Endodermal cell (in vitro differentiated cells): ENCODE measurements at regions not wholly inside any gene's neighbourhood (a gene's known extent, or its start where the extent isn't known, plus 50 kb on each side); places are given as distances from the start of the nearest gene placed in this dataset.

ENCODE experiments used
- DNase-seq: peaks from one replicate; pipeline ENCODE4 v3.0.0-alpha.2; 2017
- H3K27ac ChIP-seq: 2 replicates; pipeline ENCODE4 v1.5.1; 2013; ENCODE audit warnings: mild to moderate bottlenecking, low read depth, low read length, moderate library complexity
- H3K27me3 ChIP-seq: 2 replicates; pipeline ENCODE4 v1.6.1; 2013; ENCODE audit warnings: mild to moderate bottlenecking, low read length, moderate library complexity; ENCODE audit not compliant: insufficient read depth, control insufficient read depth, poor library complexity, severe bottlenecking
- H3K36me3 ChIP-seq: 2 replicates; pipeline ENCODE4 v1.7.0; 2013; ENCODE audit warnings: mild to moderate bottlenecking, low read length, moderate library complexity; ENCODE audit not compliant: control insufficient read depth, insufficient read depth
- H3K4me1 ChIP-seq: one replicate; pipeline ENCODE4 v1.7.0; 2013; ENCODE audit warnings: low read length; ENCODE audit not compliant: control insufficient read depth, insufficient read depth
- H3K4me3 ChIP-seq: 2 replicates; pipeline ENCODE4 v1.5.1; 2013; ENCODE audit warnings: mild to moderate bottlenecking, low read length, moderate library complexity
- H3K9ac ChIP-seq: 2 replicates; pipeline ENCODE4 v1.6.1; 2013; ENCODE audit warnings: mild to moderate bottlenecking, low read length, moderate library complexity; ENCODE audit not compliant: poor library complexity, severe bottlenecking; ENCODE audit errors: extremely low read depth
- H3K9me3 ChIP-seq: 2 replicates; pipeline ENCODE4 v1.6.1; 2013; ENCODE audit warnings: mild to moderate bottlenecking, low read length, moderate library complexity; ENCODE audit not compliant: control insufficient read depth
- H3K27ac Mint-ChIP-seq: 2 replicates; pipeline ENCODE4 v1.8.0; 2020; ENCODE audit warnings: mixed read lengths
- H3K27me3 Mint-ChIP-seq: 2 replicates; pipeline ENCODE4 v1.8.0; 2021; ENCODE audit warnings: mild to moderate bottlenecking, mixed read lengths; ENCODE audit not compliant: insufficient read depth
- H3K36me3 Mint-ChIP-seq: 2 replicates; pipeline ENCODE4 v1.8.0; 2020; ENCODE audit warnings: low read depth, mixed read lengths
- H3K4me1 Mint-ChIP-seq: 2 replicates; pipeline ENCODE4 v1.8.0; 2020; ENCODE audit warnings: mixed read lengths
- H3K4me3 Mint-ChIP-seq: 2 replicates; pipeline ENCODE4 v1.8.0; 2020; ENCODE audit warnings: mild to moderate bottlenecking, moderate library complexity, mixed read lengths
- H3K9me3 Mint-ChIP-seq: 2 replicates; pipeline ENCODE4 v1.8.0; 2020; ENCODE audit warnings: mild to moderate bottlenecking, mixed read lengths
- WGBS, 2 experiments: methylation state at CpG; one replicate each; pipeline versions ENCODE4 v1.1.5 to v1.1.7; 2013; ENCODE audit warnings: missing lambda C conversion rate in 2 of 2, mixed read lengths in 1 of 2; ENCODE audit not compliant: insufficient coverage in 1 of 2, insufficient read length in 1 of 2; 5-methylcytosine and 5-hydroxymethylcytosine counted together
- TF ChIP-seq, protein P1 (sequence below): fragments of 200-600 bp; sonication (generic); conservative IDR thresholded peaks from 2 replicates; pipeline ENCODE4 v1.5.0; 2021; ENCODE audit warnings: antibody characterized with exemption, mild to moderate bottlenecking

DNA sequence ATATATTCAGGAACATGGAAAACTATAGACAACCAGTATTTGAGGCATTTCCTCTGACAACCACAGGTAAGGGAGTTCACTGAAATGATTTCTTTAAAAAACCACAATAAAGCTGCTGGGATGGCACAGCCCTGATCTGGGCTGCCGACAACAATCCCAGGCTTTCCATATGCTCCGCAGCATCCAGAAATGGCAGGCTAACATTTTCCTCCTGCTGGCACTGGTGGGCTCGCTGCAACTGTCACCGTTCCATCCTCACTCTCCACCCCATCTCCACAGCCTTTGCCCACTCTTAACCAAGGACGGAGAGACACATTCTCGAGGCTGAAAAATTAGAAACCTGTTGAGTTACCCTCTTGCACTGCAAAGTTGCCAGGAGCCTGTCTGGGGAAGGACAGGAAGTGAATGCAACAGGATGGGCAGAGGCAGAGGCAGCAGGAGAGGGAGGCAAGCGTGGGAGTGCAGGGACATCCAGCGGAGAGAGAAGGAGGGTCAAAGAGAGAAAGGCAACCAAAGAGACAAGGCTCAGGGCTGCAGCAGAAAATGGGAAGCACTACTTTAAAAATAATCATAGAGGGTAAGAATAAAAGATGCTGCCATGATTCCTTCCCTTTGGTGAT is 79.0 kb upstream of the ARRDC4 start:
- no peaks in the 10 kb centered on the region for H3K4me1 ChIP-seq
- H3K27me3 ChIP-seq = no peaks in the 10 kb centered on the region
- no peak overlapping the region for H3K4me3 Mint-ChIP-seq
- no peak overlapping the region for H3K4me3 ChIP-seq
- no peaks in the 10 kb centered on the region for H3K9me3 Mint-ChIP-seq
- no peak overlapping the region for H3K9ac ChIP-seq
- H3K27me3 Mint-ChIP-seq = peaks cover 16% of the 10 kb centered on the region
- H3K36me3 Mint-ChIP-seq = no peaks in the 10 kb centered on the region
- 72 to 84% methylated on average over 6 to 8 of the region's 8 CpGs for WGBS, 2 experiments
- no peaks in the 10 kb centered on the region for H3K9me3 ChIP-seq
- no peak for DNase-seq
- no peaks in the 10 kb centered on the region for H3K4me1 Mint-ChIP-seq
- TF ChIP-seq, protein P1, sequence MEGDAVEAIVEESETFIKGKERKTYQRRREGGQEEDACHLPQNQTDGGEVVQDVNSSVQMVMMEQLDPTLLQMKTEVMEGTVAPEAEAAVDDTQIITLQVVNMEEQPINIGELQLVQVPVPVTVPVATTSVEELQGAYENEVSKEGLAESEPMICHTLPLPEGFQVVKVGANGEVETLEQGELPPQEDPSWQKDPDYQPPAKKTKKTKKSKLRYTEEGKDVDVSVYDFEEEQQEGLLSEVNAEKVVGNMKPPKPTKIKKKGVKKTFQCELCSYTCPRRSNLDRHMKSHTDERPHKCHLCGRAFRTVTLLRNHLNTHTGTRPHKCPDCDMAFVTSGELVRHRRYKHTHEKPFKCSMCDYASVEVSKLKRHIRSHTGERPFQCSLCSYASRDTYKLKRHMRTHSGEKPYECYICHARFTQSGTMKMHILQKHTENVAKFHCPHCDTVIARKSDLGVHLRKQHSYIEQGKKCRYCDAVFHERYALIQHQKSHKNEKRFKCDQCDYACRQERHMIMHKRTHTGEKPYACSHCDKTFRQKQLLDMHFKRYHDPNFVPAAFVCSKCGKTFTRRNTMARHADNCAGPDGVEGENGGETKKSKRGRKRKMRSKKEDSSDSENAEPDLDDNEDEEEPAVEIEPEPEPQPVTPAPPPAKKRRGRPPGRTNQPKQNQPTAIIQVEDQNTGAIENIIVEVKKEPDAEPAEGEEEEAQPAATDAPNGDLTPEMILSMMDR = no peak
- H3K36me3 ChIP-seq = no peaks in the 10 kb centered on the region
- no peak overlapping the region for H3K27ac Mint-ChIP-seq
- no peak overlapping the region for H3K27ac ChIP-seq

DNA sequence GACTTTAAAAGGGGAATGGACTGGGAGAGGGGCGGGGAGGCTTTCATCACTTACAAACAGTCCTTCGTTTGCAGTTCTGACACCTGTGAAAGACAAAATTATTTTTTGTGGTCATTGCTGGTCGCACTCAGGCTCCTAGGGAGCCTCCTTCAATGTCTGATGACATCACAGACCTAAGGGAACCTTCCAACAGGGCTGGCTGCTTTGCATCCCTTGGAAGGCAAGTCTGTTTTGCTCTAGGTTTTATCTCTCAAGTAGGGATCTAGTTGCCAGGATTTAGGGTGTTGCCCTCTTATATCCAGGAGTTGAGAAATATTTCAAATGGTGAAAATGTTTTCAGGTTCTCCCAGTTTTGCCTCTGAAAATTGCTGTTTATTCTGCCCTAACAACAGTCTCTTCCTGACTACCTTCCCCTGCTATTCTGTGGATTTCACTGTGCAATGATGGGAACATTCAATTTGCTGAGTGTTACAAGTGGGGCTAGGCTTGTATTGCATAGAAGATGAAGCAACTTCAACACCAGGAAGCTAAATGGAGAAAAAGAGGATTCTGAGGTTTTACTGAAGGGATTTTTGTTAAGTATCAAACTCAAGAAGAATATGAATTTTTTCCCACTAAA is 75.9 kb upstream of the ARRDC4 start:
- Histone ChIP-seq H3K36me3 (no peaks in the 10 kb centered on the region), H3K27me3 (no peaks in the 10 kb centered on the region), H3K9me3 (no peaks in the 10 kb centered on the region), H3K4me1 (no peaks in the 10 kb centered on the region), H3K9ac (no peak overlapping the region), H3K4me3 (no peak overlapping the region), H3K27ac (no peak overlapping the region)
- 58 to 73% methylated on average over 2 to 3 of the region's 3 CpGs for WGBS, 2 experiments
- Mint-ChIP-seq H3K27ac (no peak overlapping the region), H3K4me1 (no peaks in the 10 kb centered on the region), H3K36me3 (no peaks in the 10 kb centered on the region), H3K9me3 (no peaks in the 10 kb centered on the region), H3K27me3 (peaks cover 8% of the 10 kb centered on the region), H3K4me3 (no peak overlapping the region)
- DNase-seq = no peak
- TF ChIP-seq, protein P1 = no peak

- H3K36me3 Mint-ChIP-seq = no peaks in the 10 kb centered on the region
- H3K4me3 Mint-ChIP-seq = no peak overlapping the region
- H3K4me3 ChIP-seq = no peak overlapping the region
- H3K27me3 ChIP-seq = no peaks in the 10 kb centered on the region
- H3K9me3 ChIP-seq = no peaks in the 10 kb centered on the region
- no peak overlapping the region for H3K9ac ChIP-seq
- H3K27ac ChIP-seq = no peak overlapping the region
- no CpG with 5 or more reads among the region's 1 CpG for WGBS, 2 experiments
- peaks cover 4% of the 10 kb centered on the region for H3K27me3 Mint-ChIP-seq
- no peaks in the 10 kb centered on the region for H3K9me3 Mint-ChIP-seq
- H3K4me1 Mint-ChIP-seq = no peaks in the 10 kb centered on the region
- H3K27ac Mint-ChIP-seq = no peak overlapping the region
- no peaks in the 10 kb centered on the region for H3K36me3 ChIP-seq
- DNase-seq = no peak
- TF ChIP-seq, protein P1 = no peak
- no peaks in the 10 kb centered on the region for H3K4me1 ChIP-seq
Observed at GRCh38 chr15:97890307-97890706, 70.2 kb upstream of the ARRDC4 start.
